ENCODE measurements at regions not wholly inside any gene's neighbourhood (a gene's known extent, or its start where the extent isn't known, plus 50 kb on each side); places are given as distances from the start of the nearest gene placed in this dataset.

DNA sequence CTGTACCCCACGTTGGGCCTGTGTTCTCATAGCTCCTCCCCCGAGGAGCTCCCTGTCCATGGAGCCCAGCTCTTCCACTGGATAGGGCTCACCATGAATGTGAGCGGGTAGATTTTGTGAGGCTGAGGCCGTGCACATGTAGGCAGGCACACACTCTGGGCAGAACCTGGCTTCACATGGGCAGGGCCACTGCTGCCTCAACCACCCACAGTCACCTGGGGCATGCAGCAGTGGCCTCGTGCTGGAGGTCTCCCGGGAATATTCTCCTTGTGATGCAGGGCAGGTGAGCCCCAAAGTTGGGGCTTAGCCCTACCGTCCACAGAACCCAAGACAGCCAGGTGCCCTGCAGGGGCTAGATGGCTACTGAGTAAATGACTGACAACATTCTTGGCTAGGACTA is 116.6 kb downstream of the TMEM130 start:
- Histone ChIP-seq H3K79me2 (replicated peaks; ENCODE audit: insufficient read depth, low read length) (no peaks in the 10 kb centered on the region), H3K27ac (ENCODE audit: low read length) (no peak overlapping the region), H3K4me3 (ENCODE audit: low read length) (no peak overlapping the region), H3F3A (ENCODE audit: insufficient read depth, low read length, poor library complexity, severe bottlenecking) (no peaks in the 10 kb centered on the region), H2AFZ (ENCODE audit: low read depth, low read length) (no peak overlapping the region), H3K9me3 (ENCODE audit: low read length) (no peaks in the 10 kb centered on the region), H3K4me2 (ENCODE audit: low read length) (no peak overlapping the region), H3K27me3 (ENCODE audit: insufficient read depth, low read depth, low read length) (no peaks in the 10 kb centered on the region), H4K20me1 (ENCODE audit: insufficient read depth) (no peaks in the 10 kb centered on the region), H3K9me2 (ENCODE audit: insufficient read depth, low read length) (no peaks in the 10 kb centered on the region), H3K9ac (ENCODE audit: low read length) (no peak overlapping the region), H3K36me3 (ENCODE audit: insufficient read depth, low read length) (no peaks in the 10 kb centered on the region)
- no peak for TF ChIP-seq TAF1 (IDR thresholded peaks at IDR 0.05; ENCODE audit: low read depth)
- TF ChIP-seq, protein P1, sequence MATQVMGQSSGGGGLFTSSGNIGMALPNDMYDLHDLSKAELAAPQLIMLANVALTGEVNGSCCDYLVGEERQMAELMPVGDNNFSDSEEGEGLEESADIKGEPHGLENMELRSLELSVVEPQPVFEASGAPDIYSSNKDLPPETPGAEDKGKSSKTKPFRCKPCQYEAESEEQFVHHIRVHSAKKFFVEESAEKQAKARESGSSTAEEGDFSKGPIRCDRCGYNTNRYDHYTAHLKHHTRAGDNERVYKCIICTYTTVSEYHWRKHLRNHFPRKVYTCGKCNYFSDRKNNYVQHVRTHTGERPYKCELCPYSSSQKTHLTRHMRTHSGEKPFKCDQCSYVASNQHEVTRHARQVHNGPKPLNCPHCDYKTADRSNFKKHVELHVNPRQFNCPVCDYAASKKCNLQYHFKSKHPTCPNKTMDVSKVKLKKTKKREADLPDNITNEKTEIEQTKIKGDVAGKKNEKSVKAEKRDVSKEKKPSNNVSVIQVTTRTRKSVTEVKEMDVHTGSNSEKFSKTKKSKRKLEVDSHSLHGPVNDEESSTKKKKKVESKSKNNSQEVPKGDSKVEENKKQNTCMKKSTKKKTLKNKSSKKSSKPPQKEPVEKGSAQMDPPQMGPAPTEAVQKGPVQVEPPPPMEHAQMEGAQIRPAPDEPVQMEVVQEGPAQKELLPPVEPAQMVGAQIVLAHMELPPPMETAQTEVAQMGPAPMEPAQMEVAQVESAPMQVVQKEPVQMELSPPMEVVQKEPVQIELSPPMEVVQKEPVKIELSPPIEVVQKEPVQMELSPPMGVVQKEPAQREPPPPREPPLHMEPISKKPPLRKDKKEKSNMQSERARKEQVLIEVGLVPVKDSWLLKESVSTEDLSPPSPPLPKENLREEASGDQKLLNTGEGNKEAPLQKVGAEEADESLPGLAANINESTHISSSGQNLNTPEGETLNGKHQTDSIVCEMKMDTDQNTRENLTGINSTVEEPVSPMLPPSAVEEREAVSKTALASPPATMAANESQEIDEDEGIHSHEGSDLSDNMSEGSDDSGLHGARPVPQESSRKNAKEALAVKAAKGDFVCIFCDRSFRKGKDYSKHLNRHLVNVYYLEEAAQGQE (IDR thresholded peaks at IDR 0.05; ENCODE audit: borderline replicate concordance), result no peak
- no peak for TF ChIP-seq EP300 (conservative IDR thresholded peaks at IDR 0.05; ENCODE audit: poor library complexity, severe bottlenecking)
- TF ChIP-seq, protein P2, sequence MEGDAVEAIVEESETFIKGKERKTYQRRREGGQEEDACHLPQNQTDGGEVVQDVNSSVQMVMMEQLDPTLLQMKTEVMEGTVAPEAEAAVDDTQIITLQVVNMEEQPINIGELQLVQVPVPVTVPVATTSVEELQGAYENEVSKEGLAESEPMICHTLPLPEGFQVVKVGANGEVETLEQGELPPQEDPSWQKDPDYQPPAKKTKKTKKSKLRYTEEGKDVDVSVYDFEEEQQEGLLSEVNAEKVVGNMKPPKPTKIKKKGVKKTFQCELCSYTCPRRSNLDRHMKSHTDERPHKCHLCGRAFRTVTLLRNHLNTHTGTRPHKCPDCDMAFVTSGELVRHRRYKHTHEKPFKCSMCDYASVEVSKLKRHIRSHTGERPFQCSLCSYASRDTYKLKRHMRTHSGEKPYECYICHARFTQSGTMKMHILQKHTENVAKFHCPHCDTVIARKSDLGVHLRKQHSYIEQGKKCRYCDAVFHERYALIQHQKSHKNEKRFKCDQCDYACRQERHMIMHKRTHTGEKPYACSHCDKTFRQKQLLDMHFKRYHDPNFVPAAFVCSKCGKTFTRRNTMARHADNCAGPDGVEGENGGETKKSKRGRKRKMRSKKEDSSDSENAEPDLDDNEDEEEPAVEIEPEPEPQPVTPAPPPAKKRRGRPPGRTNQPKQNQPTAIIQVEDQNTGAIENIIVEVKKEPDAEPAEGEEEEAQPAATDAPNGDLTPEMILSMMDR (IDR thresholded peaks at IDR 0.05; ENCODE audit: poor library complexity, severe bottlenecking), result no peak
- no peak for TF ChIP-seq MXI1 (conservative IDR thresholded peaks at IDR 0.05; ENCODE audit: poor library complexity, severe bottlenecking)
- no peak for TF ChIP-seq RAD21 (conservative IDR thresholded peaks at IDR 0.05)
- TF ChIP-seq POLR2AphosphoS5 (IDR thresholded peaks at IDR 0.05), result no peak
- TF ChIP-seq SMC3 (conservative IDR thresholded peaks at IDR 0.05; ENCODE audit: poor library complexity), result no peak
- no peak for TF ChIP-seq EZH2 (IDR thresholded peaks at IDR 0.05; ENCODE audit: borderline replicate concordance, insufficient read depth, low read length, poor library complexity, severe bottlenecking)

DNA sequence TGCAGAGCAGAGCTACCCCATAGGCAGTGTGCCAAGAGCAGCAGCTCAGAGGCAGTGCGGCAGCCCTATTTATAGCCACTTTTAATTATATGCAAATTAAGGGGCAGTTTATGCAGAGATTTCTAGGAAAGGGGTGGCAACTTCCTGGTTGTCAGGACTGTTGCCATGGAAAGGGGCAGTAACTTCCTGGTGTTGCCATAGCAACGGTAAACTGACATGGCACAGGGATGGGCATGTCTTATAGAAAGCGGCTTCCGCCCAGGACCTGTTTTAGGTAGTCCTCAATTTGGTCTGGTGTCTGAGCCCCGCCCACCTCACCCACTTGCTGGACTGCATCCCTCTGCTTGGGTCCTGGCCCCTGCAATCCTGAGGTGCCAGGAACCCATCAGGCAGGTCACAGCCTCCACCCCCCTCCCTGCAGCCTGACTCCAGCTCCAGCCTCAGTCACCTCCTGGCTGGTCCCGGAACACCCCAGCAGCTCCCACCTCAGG is 115.8 kb downstream of the TMEM130 start:
- H3K9ac ChIP-seq (ENCODE audit: low read length), result no peak overlapping the region
- no peaks in the 10 kb centered on the region for H3K79me2 ChIP-seq (replicated peaks; ENCODE audit: insufficient read depth, low read length)
- H3K9me3 ChIP-seq (ENCODE audit: low read length), result no peaks in the 10 kb centered on the region
- no peaks in the 10 kb centered on the region for H3K27me3 ChIP-seq (ENCODE audit: insufficient read depth, low read depth, low read length)
- H3K4me3 ChIP-seq (ENCODE audit: low read length), result no peak overlapping the region
- no peak overlapping the region for H2AFZ ChIP-seq (ENCODE audit: low read depth, low read length)
- no peak overlapping the region for H3K4me2 ChIP-seq (ENCODE audit: low read length)
- H3K27ac ChIP-seq (ENCODE audit: low read length), result no peak overlapping the region
- no peaks in the 10 kb centered on the region for H3K9me2 ChIP-seq (ENCODE audit: insufficient read depth, low read length)
- no peaks in the 10 kb centered on the region for H3F3A ChIP-seq (ENCODE audit: insufficient read depth, low read length, poor library complexity, severe bottlenecking)
- TF ChIP-seq RAD21 (conservative IDR thresholded peaks at IDR 0.05) (no peak), MXI1 (conservative IDR thresholded peaks at IDR 0.05; ENCODE audit: poor library complexity, severe bottlenecking) (no peak), EZH2 (IDR thresholded peaks at IDR 0.05; ENCODE audit: borderline replicate concordance, insufficient read depth, low read length, poor library complexity, severe bottlenecking) (no peak), EP300 (conservative IDR thresholded peaks at IDR 0.05; ENCODE audit: poor library complexity, severe bottlenecking) (no peak), SMC3 (conservative IDR thresholded peaks at IDR 0.05; ENCODE audit: poor library complexity) (no peak), POLR2AphosphoS5 (IDR thresholded peaks at IDR 0.05) (no peak), TAF1 (IDR thresholded peaks at IDR 0.05; ENCODE audit: low read depth) (no peak)
- TF ChIP-seq, protein P2 (IDR thresholded peaks at IDR 0.05; ENCODE audit: poor library complexity, severe bottlenecking), result no peak
- TF ChIP-seq, protein P1 (IDR thresholded peaks at IDR 0.05; ENCODE audit: borderline replicate concordance), result no peak
- H4K20me1 ChIP-seq (ENCODE audit: insufficient read depth), result no peaks in the 10 kb centered on the region
- no peaks in the 10 kb centered on the region for H3K36me3 ChIP-seq (ENCODE audit: insufficient read depth, low read length)

Data from neural cell (in vitro differentiated cells).